GM10266 (cell line): ENCODE measurements at regions not wholly inside any gene's neighbourhood (a gene's known extent, or its start where the extent isn't known, plus 50 kb on each side); places are given as distances from the start of the nearest gene placed in this dataset.

Experiments
- DNase-seq: peaks from one replicate; pipeline ENCODE4 v3.0.0; 2012; ENCODE audit errors: extremely low spot score
- TF ChIP-seq, protein P1 (sequence below): IDR thresholded peaks from 2 replicates; pipeline ENCODE4 v1.5.1; 2012; ENCODE audit warnings: mild to moderate bottlenecking, low read depth; ENCODE audit not compliant: control insufficient read depth, insufficient read depth; ENCODE audit errors: missing control alignments

DNA sequence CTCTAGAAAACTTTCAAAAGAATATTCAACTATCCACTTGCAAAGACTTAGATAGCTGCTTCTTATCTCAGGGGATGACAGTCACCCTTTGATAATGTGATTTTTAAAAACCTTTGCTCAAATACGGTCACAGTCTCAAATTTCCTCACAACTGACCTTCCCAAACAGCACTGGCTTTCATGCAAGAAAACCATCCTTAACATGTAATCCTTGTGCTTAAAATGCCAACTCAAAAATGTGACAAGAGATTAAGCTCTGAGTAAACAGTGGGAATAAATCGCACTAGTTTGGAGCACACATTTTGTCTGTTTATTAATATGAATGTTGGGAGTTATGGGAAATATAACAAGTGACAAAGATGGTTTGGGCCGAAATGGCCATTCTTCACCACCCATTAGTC, 87.5 kb upstream of the CCBE1 start:
- TF ChIP-seq, protein P1, sequence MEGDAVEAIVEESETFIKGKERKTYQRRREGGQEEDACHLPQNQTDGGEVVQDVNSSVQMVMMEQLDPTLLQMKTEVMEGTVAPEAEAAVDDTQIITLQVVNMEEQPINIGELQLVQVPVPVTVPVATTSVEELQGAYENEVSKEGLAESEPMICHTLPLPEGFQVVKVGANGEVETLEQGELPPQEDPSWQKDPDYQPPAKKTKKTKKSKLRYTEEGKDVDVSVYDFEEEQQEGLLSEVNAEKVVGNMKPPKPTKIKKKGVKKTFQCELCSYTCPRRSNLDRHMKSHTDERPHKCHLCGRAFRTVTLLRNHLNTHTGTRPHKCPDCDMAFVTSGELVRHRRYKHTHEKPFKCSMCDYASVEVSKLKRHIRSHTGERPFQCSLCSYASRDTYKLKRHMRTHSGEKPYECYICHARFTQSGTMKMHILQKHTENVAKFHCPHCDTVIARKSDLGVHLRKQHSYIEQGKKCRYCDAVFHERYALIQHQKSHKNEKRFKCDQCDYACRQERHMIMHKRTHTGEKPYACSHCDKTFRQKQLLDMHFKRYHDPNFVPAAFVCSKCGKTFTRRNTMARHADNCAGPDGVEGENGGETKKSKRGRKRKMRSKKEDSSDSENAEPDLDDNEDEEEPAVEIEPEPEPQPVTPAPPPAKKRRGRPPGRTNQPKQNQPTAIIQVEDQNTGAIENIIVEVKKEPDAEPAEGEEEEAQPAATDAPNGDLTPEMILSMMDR: no peak
- no peak for DNase-seq

DNA sequence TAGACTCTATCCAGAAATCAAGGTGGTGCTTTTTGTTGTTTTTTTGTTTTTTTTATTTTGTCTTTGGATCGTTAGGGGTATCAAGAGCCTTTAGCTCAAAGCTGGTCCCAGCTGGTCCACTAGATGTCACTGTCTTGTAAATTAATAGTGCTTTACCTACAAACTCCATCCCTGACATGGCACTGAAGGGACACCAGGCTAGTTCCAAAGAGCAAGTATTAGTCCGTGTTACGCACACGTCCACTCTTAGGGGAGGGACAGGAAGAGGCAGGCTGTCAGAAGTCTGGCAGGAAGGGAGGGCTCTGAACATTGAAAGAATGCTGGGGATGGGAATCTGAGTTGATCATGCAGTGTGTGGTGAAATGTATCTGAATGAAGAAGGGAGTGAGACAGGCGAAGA, 85.9 kb upstream of the CCBE1 start:
- TF ChIP-seq, protein P1: peak; percentile 74
- DNase-seq: peak; percentile 64

DNA sequence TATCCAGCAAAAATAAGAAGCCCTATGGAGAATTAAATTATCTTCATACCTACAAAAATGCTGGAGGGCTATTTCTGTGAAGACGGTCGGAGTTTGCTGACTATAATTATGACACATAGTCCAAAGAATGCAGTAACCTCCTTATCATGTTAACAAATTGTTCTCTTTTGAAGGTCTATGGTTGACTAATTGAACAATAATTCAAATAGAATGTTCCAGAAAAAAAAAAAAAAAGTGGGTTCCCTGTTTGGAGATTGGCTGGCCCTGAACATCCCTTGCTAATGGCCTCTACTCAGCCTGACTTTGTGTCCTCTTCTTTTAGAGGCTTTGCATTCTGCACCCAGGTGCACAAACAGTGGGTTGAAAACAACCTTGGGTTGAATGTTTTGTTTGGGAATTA, 82.8 kb upstream of the CCBE1 start:
- TF ChIP-seq, protein P1: no peak
- no peak for DNase-seq

DNA sequence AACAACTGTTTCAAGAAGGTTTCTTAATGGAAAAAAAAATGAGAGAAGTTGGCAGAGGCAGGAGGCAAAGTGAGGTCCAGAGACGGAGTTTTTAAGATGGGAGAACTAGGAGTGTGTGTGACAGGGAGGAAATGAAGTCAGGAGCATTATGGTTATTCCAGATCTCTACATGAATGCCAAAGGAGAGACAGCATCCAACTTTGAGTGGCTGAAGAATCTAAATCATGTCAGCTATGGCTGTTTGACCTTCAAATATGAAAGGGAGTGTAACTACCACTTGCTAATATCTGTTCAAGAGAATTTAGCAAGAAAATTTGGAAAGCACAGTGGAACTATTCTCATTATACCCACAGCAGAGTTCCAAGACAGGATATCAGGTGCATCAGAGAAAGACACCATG, 81.2 kb upstream of the CCBE1 start:
- TF ChIP-seq, protein P1: no peak
- DNase-seq: no peak

DNA sequence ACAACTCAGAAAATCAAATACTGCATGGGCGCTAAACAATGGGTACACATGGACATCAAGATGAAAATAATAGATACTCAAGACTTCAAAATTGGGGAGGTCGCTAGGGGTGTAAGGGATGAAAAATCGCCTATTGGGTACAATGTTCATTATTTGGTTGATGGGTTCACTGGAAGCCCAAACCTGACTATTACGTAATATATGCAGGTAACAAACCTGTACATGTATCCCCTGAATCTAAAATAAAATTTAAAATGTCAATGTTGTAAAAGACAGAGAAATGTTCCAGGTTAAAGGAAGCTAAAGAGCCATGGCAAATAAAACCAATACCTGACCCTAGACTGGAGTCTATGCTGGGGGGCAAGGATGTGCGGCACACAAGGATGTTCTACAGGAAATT, 80.4 kb upstream of the CCBE1 start:
- DNase-seq: no peak

DNA sequence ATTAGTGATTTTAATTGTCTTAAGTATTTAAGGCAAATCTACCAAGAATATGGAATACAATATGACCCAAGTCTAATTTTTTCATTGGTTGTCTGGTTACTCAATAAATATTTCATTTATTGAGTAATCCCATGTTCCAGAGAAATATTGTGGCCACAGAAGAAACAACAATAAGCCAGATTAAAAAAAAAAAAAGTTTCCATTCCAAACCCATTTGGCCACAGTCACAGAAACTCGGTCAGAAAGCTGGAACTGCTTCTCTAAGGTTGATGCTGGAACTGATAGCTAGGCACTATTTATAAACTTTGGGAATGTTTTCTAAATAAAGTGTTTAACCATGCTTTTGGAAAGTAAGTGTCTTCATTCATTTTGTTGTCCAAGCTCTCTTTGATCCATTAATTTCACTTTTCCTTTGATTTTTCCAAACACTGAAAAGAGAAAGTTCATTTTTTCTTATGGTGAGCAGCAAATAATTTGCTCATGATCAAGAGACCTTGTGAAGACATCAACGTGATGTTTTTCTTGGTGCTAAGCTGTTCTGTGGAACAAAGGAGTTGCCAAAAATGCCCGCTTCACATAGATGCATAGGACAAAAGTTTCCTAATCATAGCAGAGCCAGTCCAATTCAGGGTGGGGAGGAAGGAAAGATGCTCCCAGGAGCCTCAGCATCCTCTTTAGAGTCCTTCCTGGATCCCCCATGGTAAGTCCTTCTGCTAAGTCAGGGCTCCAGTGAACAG, 72.1 kb upstream of the CCBE1 start:
- no peak for DNase-seq
- TF ChIP-seq, protein P1: no peak

More for the DNA sequence above, 80.4 kb upstream of the CCBE1 start:
- TF ChIP-seq, protein P1: no peak

DNA sequence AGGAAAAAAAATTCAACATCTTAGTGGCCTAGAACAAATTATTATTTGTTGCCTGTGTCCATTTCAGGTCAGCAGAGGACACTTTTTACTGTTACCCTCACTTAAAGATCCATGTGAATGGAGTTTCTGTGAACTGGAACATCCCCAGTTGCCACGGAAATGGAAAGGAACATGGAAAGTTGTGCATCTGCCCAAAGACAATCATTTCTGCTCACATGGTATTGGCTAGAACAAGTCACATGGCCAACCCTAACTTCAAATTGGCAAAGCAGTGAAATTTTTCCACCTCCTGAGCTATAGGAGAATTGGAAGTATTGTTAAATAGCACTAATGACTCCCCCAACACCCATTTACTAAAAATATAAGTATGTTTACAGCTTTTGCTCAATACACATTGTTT, 71.2 kb upstream of the CCBE1 start:
- TF ChIP-seq, protein P1: no peak
- no peak for DNase-seq
